ENCODE measurements at regions not wholly inside any gene's neighbourhood (a gene's known extent, or its start where the extent isn't known, plus 50 kb on each side); places are given as distances from the start of the nearest gene placed in this dataset.

- TF ChIP-seq JUND (IDR thresholded peaks at IDR 0.05) = no peak
- no peak for TF ChIP-seq CTCF (IDR thresholded peaks at IDR 0.05; ENCODE audit: low read depth, low read length, missing input control)
- no peak for TF ChIP-seq RAD21 (IDR thresholded peaks at IDR 0.05)
- TF ChIP-seq EGR1 (IDR thresholded peaks at IDR 0.05; ENCODE audit: low read depth in 2 of 2) = no peak
Observed at GRCh38 chr2:10246831-10247230, 55.9 kb upstream of the HPCAL1 start.

Measured in liver (tissue), 3 donors.